Colon (tissue), 2 donors: ENCODE measurements at regions not wholly inside any gene's neighbourhood (a gene's known extent, or its start where the extent isn't known, plus 50 kb on each side); places are given as distances from the start of the nearest gene placed in this dataset.

ENCODE experiments used
- FAIRE-seq: peaks from 2 replicates; lab custom pipeline; 2012; peaks lifted over from hg19 to GRCh38; lab: Jason Lieb, UNC
- donor health status: control.
- donor health status: control.

DNA sequence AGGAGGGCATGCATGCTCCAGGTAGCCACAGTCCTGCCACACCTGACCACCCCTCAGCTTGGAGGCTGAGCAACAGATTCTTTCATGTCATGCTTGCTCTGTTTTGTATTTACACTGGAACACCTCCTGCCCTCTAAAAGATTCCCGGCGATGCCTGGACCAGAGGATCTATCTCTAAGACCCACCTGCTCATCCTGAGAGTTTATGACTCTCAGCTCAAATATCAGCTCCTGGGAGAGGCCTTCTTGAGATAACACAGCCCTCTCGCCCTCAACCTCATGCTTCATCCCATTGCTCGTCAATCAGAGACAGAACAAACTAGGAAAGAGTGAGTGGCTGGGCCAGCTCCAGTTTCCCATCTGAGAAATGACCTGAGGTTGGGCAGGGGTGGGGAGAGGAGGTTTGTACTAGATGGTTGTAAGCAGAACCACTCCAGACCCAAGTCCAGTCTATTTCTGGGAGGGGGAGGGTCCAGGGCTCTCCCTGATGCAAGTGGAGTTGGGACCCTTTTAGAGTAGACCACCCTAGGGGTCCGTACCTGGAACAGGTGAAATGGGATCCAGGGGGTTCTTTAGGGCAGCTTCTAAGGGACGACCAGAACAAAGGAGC lies 524.5 kb downstream of the MATN1 start:
- FAIRE-seq: no peak

- no peak for FAIRE-seq
These were observed 525.0 kb downstream of the MATN1 start for GRCh38 chr1:30198451-30198760.

DNA sequence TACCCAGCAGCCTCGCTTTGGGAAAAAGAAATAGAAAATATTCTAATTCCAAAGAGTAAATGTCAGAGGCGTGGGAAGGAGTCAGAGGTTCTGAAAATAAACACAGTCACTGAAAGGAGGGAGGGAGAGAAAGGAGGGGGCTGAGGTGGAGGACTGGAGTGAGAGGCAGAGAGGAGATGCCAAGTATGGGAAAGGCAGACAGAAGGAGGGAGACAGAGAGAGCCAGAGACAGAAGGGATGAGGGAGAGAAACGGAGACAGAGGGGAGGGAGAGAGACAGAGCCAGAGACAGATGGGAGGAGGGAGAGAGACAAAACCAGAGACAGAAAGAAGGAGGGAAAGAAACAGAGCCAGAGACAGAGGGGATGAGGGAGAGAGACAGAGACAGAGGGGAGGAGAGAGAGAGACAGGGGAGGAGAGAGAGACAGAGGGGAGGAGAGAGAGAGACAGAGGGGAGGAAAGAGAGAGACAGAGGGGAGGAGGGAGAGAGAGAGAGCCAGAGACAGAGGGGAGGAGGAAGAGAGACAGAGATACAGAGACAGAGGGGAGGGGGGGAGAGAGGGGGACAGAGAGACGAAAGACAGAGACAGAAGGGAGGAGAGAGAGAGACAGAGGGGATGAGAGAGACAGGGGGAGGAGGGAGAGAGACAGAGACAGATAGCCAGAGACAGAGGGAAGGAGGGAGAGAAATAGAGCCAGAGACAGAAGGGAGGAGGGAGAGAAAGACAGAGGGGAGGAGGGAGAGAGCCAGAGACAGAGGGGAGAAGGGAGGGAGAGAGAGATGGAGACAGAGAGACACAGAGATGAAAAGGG lies 525.5 kb downstream of the MATN1 start:
- FAIRE-seq: no peak

DNA sequence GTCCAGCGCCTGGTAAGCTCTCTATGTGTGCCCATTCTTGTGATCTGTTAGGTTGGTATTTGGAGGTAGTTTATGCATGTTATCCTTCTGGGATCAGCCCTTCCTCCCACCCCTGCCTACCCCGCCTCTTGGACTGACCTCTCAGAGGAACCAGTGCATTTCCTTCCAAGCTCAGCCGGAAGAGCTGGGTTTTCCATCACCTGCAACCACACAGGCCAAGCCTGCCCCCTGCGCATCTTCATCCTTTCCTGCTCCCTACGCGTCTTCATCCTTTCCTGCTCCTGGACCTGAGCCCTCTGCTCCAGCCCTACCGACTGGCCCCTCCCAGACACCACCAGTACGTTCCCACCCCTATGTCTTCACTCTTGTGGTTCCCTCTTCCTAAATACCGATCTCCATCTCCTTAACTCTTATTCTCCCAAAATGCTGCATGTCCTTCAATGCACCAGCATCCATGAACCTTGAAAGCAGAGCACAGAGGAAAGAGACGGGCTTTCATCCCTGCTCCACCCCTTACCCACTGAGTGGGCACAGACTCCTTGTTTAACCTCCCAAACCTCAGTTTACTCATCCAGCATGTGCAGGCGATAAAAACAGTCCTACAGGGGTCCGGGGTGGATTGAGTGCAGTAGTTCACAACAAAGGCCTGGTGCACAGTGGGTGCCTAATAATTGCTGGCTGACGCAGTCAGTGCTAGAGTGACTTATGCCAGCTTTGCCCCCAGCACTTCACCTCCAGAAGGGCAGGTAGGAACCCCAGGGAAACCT lies 526.3 kb downstream of the MATN1 start:
- no peak for FAIRE-seq

DNA sequence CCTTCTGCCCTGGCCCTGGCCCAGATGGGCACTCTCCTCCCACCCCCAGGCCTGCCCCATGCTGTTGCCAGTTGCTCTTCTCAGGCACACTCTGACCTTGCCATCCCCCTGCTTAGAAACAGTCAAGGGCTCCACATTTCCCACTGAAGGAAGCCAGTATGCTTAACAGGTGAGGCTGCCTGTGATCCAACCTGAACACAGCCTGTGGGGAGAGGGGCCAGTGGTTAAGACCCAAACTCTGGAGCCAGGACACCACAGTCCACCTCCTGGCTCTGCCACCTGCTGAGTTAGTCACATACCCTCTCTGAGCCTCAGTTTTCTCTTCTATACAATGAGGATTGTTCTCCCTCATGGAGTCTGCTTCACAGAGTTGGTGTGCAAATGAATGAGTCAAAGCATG lies 526.9 kb downstream of the MATN1 start:
- no peak for FAIRE-seq

DNA sequence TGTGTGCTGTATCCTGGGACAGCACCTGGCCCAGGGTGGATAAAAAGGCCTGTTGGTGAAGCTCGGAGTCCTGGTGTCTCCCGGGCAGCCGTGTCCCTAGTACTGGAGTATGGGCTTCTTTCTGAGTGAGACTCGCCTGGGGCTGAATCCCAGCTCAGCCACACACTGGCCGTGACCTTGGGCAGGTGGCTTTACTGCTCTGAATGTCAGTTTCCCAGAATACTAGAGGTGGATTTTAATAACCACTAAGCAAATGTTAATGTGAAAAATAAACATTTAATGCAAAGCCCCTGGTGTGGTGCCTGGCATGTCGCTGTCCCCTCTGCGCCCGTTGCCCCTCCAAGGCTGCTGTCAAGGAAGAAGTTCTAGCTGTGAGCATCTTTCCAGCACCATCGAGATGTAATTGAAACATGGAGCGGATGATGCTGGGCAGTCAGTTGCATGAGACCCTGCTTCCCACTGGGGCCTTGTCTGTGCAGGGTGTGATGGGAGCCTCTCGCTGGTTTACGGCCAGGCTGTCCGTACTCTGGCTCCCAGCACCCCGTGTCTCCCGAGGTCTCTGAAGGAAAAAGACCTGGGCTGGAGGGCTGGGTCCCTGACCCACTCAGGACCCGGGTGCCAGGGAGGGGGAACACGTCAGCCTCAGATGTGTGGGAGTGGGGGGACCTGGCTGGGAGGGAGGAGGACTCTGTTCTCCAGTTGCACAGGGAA lies 527.8 kb downstream of the MATN1 start:
- no peak for FAIRE-seq

- FAIRE-seq: no peak
These were observed 528.5 kb downstream of the MATN1 start for GRCh38 chr1:30194741-30195423.

GRCh38 chr1:30194046-30194619 lies 529.3 kb downstream of the MATN1 start:
- FAIRE-seq: no peak

GRCh38 chr1:30192969-30193630 lies 530.3 kb downstream of the MATN1 start:
- no peak for FAIRE-seq

DNA sequence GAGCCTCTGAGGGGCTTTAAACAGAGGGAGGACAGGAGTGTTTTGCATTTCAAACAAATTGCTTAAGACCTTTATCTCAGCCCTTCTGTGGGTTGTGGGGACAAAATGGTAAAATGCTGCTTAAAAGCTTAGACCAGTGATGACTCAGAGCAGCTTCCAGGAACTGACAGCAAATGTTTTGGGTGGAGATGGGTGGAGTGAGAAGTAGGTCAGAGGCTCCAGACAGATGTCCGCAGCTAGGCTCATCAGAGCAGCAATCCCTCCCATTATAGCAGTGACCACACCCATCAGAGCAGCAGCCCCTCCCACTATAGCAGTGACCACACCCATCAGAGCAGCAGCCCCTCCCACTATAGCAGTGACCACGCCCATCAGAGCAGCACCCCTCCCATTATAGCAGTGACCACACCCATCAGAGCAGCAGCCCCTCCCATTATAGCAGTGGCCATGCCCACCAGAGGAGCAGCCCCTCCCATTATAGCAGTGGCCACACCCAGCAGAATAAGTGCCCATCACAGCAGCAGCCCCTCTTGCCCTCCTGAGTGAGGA lies 532.2 kb downstream of the MATN1 start:
- FAIRE-seq: no peak

GRCh38 chr1:30190511-30191153 lies 532.8 kb downstream of the MATN1 start:
- FAIRE-seq: no peak

GRCh38 chr1:30189818-30190500 lies 533.4 kb downstream of the MATN1 start:
- FAIRE-seq: no peak

GRCh38 chr1:30188999-30189398 lies 534.4 kb downstream of the MATN1 start:
- FAIRE-seq: no peak

- no peak for FAIRE-seq
These were observed 535.1 kb downstream of the MATN1 start for GRCh38 chr1:30188329-30188728.

DNA sequence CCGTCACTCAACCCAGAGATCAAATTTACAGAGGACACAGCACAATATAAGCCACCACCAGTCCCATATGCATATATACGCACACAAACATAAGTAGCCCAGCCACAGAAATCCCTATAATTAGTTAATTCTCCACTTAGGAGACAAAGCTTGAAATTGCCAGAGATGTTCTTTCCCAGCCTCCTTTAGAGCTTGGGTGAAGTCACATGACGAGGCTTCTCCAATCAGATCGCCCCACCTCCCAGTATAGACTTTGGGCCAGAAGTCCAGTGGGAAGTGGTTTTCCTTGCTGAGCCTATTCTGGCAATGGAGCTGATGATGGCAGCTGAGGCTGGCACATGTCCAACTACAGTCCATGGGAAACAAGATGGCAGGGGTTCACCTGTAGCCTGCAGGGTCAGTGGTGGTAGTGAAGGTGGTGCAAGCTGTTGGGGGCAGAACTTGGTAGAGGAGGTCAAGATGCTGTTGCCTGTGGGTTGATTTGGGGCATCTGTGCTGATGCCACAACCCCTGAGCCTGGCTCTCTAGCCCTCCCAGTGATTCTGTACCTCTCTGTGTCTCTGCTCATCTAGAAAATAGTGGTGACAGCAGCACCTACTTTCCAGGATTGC lies 535.9 kb downstream of the MATN1 start:
- FAIRE-seq: no peak

DNA sequence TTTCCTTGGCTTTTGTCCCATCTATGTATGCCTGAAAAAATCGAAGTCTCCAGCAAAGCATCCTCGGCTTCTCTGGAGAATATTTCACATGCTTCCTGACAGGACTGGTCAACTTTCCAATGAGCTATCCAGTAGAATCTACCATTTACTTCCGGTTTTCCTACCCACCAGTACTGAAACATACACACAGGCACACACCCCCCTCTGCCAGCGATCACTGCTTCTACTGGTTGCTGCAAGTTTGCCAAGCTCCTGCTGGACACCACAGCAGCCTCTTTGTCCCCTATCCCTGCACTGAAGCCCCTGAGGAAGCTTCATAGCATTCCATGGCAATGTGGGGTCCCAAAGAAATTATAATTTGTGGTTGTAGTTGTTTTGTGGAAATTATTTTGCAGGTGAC lies 536.8 kb downstream of the MATN1 start:
- FAIRE-seq: no peak

DNA sequence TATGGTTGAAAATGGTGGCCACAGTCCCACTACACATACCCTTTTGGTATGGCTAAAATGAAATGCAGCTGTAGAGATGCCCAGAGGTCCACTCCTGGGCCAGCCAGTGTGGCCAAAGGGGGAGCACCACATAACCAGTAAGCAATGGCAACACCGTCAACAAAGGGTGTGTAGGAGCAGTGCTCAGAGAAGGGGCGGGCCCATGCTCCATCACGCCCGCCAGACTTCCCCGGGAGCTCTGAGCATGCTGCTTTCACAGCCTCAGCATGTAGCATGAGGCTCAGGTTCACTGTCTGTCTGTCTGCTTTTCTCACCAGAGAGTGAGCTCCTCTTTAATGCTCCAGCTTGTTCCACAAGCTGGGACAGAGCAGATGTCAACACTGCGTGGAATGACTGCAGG lies 537.6 kb downstream of the MATN1 start:
- no peak for FAIRE-seq

DNA sequence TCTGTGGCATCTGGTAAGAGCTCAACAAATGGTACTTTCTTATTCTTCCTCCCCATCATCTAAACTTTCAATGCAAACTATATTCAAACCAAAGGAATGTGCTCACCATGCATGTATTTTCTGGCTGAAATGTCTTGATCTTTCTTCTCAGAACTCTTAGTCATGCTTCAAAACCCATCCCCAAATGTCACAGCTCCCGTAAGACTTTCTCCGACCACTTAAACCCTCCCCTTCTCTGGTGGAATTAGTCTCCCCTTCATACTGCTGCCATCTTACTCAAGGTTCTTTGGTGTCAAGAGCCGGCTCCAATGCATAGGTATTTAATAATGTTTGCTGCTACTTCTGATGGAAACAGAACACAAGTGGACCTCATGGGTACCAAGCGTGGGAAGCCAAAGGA lies 538.1 kb downstream of the MATN1 start:
- no peak for FAIRE-seq

DNA sequence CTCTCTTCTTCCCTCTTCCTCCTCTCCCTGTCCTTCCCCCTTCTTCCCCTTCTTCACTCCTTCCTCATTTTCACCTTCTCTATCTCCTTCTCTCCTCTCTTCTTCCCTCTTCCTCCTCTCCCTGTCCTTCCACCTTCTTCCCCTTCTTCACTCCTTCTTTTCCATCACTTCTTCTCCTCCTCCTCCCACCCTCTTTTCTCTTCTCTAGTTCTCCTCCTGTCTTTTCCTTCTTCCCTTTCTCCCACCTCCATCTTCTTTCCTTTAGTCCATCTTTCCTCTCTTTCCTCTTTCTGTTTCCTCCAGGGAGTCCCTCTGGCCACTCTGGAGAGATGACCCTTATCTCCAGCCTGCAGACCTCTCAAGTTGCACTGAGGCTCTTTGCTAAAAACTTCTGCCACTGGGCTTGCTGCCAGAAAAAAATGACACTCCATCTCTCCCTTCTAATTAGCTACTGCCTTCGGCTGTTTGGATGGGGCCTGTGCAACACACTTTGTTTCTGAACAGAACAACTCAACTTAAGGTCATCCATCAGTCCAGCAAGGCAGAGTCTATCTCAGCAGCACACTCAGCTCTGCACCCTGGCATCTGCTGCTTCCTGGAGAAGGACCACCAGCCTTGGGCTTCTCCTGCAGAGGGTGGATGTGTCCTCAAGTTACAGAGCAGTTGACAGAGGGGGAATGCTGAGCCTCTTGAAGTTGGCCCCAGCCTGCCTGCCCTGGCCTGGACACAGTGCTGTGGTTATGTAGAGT lies 538.8 kb downstream of the MATN1 start:
- FAIRE-seq: no peak
